Neural progenitor cell (in vitro differentiated cells): ENCODE measurements at regions not wholly inside any gene's neighbourhood (a gene's known extent, or its start where the extent isn't known, plus 50 kb on each side); places are given as distances from the start of the nearest gene placed in this dataset.

Source experiments
- CTCF ChIP-seq: fragments of 200-600 bp; sonication (generic); IDR thresholded peaks from 2 replicates; pipeline ENCODE4 v1.5.1; 2017; ENCODE audit warnings: antibody characterized with exemption, mild to moderate bottlenecking
- EZH2 ChIP-seq: fragments of 200-600 bp; sonication (generic); IDR thresholded peaks from 2 replicates; pipeline ENCODE4 v1.6.1; 2017; ENCODE audit warnings: antibody characterized with exemption, mild to moderate bottlenecking, moderate library complexity
- EZH2phosphoT487 ChIP-seq: fragments of 200-600 bp; sonication (generic); IDR thresholded peaks from 2 replicates; pipeline ENCODE4 v1.6.1; 2017; ENCODE audit warnings: antibody characterized with exemption

- no peak for TF ChIP-seq CTCF
- TF ChIP-seq EZH2, result no peak
- TF ChIP-seq EZH2phosphoT487, result no peak
Observed at GRCh38 chr17:33447090-33447489, 154.0 kb upstream of the ASIC2 start.
